Stimulated activated naive CD8-positive, alpha-beta T cell treated with anti-CD3 and anti-CD28 coated beads, Interleukin-15, amount 100 ng/mL, for 72 hours (primary cell): ENCODE measurements at regions not wholly inside any gene's neighbourhood (a gene's known extent, or its start where the extent isn't known, plus 50 kb on each side); places are given as distances from the start of the nearest gene placed in this dataset.

Experiments
- ATAC-seq: fragments of 150-1000 bp; cut with Tn5 transposase; 2 replicates; pipeline ENCODE4 v1.10.0; 2021; ENCODE audit warnings: mild to moderate bottlenecking, moderate library complexity
- DNase-seq, 2 donors: peaks; one replicate each; pipeline ENCODE4 v3.0.0; 2021 to 2022
- H3K27ac Mint-ChIP-seq, 2 donors: one replicate each; pipeline ENCODE4 v1.8.0; 2022; ENCODE audit warnings: mild to moderate bottlenecking in 2 of 2, mixed read lengths in 2 of 2, moderate library complexity in 2 of 2
- H3K27me3 Mint-ChIP-seq: one replicate; pipeline ENCODE4 v1.8.0; 2022; ENCODE audit warnings: mixed read lengths
- H3K4me1 Mint-ChIP-seq: one replicate; pipeline ENCODE4 v1.8.0; 2022; ENCODE audit warnings: mild to moderate bottlenecking, mixed read lengths
- H3K4me3 Mint-ChIP-seq, 2 donors: one replicate each; pipeline ENCODE4 v1.8.0; 2022; ENCODE audit warnings: mild to moderate bottlenecking in 2 of 2, mixed read lengths in 2 of 2, moderate library complexity in 1 of 2
- H3K9me3 Mint-ChIP-seq, 2 donors: one replicate each; pipeline ENCODE4 v1.8.0; 2022; ENCODE audit warnings: mixed read lengths in 2 of 2

DNA sequence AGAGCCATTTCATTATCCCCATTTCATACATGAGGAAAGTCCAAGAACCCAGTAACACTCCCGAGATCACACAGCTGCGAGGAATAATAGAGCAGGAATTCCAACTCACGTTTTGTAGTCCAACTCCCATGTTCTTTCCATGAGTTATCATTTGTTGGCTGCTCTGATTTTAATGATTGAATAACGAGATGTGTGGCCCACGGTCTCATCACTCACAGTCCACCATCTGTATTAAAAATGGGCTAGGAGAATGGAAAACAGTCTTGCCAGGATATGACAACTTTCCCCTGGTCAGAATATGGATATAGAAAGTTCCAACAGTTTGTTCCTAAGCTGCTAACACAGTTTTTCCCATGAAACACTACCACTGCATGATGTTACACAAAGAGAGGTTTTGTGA, 147.5 kb downstream of the METTL4 start:
- Mint-ChIP-seq H3K4me3 (no peak overlapping the region), H3K27me3 (no peaks in the 10 kb centered on the region), H3K9me3 (no peaks in the 10 kb centered on the region), H3K27ac (no peak overlapping the region), H3K4me1 (no peaks in the 10 kb centered on the region)
- DNase-seq (no peak), ATAC-seq (no peak)

DNA sequence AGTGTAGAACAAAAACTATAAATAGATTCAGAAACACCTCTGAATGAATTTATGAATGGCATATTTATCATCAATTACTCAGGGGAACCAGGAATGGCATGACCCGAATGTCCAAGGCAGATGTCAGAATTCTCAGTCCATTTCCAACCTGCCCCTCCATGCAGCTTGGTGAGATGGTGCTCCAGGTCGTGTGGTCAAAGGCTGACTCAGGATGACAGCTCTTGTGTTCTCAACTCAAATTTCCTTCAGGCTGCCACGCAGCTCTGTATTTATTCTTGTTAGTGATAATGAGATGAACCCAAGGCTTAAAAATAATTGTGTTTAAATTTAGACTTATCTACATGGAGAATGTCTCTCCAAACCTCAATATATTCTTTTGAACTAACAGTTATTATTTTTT, 146.9 kb downstream of the METTL4 start:
- Mint-ChIP-seq H3K27me3 (no peaks in the 10 kb centered on the region), H3K4me3 (no peak overlapping the region), H3K4me1 (no peaks in the 10 kb centered on the region), H3K9me3 (no peaks in the 10 kb centered on the region), H3K27ac (no peak overlapping the region)
- ATAC-seq (no peak), DNase-seq (no peak)

DNA sequence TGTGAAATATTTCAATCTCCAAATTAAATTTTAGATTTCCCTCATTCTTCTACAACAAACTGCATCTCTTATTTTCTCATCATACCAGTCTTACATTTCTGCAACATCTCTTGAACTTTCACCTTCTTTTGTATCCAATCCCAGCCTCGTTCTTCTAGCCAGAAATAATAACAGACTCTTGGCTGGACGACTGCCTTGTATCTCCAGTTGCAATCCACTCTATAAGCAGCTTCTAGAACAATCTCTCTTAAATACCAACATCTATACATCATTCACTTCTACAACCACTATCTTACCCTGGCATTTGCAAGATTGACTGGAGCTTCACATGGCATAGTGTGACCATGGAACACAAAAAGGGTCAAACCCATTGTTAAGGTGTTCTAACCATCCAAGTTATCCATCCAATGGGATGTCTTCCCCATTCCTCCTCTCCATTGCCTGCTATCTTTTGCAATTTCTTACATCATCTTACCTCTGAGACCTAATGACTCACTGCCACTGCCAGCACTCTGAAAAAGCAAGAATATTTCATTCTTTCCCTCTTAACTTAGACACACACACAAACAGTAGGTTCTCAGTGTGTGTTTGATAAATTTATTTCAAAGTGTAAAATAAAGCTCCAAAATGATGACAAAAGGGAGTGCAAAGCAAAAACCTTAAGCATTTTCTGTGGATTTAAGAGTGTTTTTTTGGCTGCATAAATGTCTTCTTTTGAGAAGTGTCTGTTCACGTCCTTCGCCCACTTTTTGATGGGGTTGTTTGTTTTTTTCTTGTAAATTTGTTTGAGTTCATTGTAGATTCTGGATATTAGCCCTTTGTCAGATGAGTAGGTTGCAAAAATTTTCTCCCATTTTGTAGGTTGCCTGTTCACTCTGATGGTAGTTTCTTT, 145.6 kb downstream of the METTL4 start:
- DNase-seq (no peak), ATAC-seq (no peak)
- H3K27ac Mint-ChIP-seq: no peak overlapping the region
- no peaks in the 10 kb centered on the region for H3K27me3 Mint-ChIP-seq
- H3K4me1 Mint-ChIP-seq: no peaks in the 10 kb centered on the region
- peaks cover 0 to 8% of the 10 kb centered on the region in 2 donors for H3K9me3 Mint-ChIP-seq
- H3K4me3 Mint-ChIP-seq: no peak overlapping the region

DNA sequence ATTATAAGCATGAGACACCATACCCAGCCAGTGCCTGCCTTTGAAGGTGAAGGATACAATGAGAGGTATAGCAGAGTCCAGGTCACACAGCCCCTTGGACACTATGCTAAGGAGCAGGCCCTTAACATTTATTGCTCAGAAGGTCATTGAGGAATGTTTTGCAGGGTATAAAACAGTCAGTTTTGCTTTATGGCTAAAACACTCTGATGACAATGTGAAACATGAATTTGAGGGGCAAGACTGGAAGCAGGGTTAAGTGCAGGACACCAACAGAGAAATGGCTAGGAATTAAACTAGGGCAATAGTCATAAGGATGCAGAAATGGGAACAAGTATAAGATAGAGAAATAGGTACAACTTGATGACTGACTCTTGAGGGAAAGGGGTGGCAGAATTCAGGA, 141.1 kb downstream of the METTL4 start:
- Mint-ChIP-seq H3K4me1 (no peaks in the 10 kb centered on the region), H3K9me3 (peaks cover 0 to 8% of the 10 kb centered on the region in 2 donors), H3K27me3 (peaks cover 2% of the 10 kb centered on the region), H3K27ac (no peak overlapping the region), H3K4me3 (no peak overlapping the region)
- no peak for DNase-seq
- ATAC-seq: no peak

- no peak overlapping the region for H3K27ac Mint-ChIP-seq
- ATAC-seq: no peak
- peaks cover 0 to 8% of the 10 kb centered on the region in 2 donors for H3K9me3 Mint-ChIP-seq
- H3K4me3 Mint-ChIP-seq: no peak overlapping the region
- DNase-seq: no peak
- no peaks in the 10 kb centered on the region for H3K4me1 Mint-ChIP-seq
- H3K27me3 Mint-ChIP-seq: peaks cover 11% of the 10 kb centered on the region
These were observed 139.5 kb downstream of the METTL4 start for GRCh38 chr18:2431806-2432205.

- H3K4me1 Mint-ChIP-seq: no peaks in the 10 kb centered on the region
- DNase-seq: no peak
- H3K27me3 Mint-ChIP-seq: peaks cover 11% of the 10 kb centered on the region
- H3K27ac Mint-ChIP-seq: no peak overlapping the region
- no peak overlapping the region for H3K4me3 Mint-ChIP-seq
- no peak for ATAC-seq
- peaks cover 0 to 8% of the 10 kb centered on the region in 2 donors for H3K9me3 Mint-ChIP-seq
These were observed 137.9 kb downstream of the METTL4 start for GRCh38 chr18:2433366-2433765.

DNA sequence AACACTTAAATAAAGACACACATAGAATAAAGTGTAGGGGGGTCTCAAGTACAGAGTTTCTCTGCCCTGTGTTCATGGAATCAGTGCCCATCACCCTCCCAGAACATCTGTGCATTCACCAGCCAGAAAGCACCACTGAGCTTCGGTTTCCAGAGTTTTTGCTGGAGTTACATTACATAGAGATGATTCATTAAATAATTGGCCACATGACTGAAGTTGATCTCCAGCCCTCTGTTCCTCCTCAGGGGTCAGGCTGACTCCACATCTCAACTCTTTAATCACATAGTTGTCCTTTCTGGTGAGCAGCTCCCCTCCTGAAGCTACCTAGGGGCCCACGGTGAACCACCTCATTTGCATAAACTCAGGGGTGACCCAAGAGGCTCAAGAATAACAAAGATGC, 129.8 kb downstream of the METTL4 start:
- no peak for ATAC-seq

GRCh38 chr18:2442006-2442405, 129.3 kb downstream of the METTL4 start:
- no peaks in the 10 kb centered on the region for H3K4me1 Mint-ChIP-seq
- no peaks in the 10 kb centered on the region for H3K27me3 Mint-ChIP-seq
- DNase-seq (no peak), ATAC-seq (no peak)
- H3K27ac Mint-ChIP-seq: no peak overlapping the region
- H3K9me3 Mint-ChIP-seq: no peaks in the 10 kb centered on the region
- no peak overlapping the region for H3K4me3 Mint-ChIP-seq

More for the DNA sequence above, 129.8 kb downstream of the METTL4 start:
- Mint-ChIP-seq H3K9me3 (no peaks in the 10 kb centered on the region), H3K4me1 (no peaks in the 10 kb centered on the region), H3K27ac (no peak overlapping the region), H3K27me3 (no peaks in the 10 kb centered on the region), H3K4me3 (no peak overlapping the region)
- no peak for DNase-seq

GRCh38 chr18:2442726-2443275, 128.5 kb downstream of the METTL4 start:
- DNase-seq: no peak
- H3K4me3 Mint-ChIP-seq: no peak overlapping the region
- ATAC-seq: no peak
- H3K9me3 Mint-ChIP-seq: no peaks in the 10 kb centered on the region
- H3K27me3 Mint-ChIP-seq: no peaks in the 10 kb centered on the region
- no peak overlapping the region for H3K27ac Mint-ChIP-seq
- no peaks in the 10 kb centered on the region for H3K4me1 Mint-ChIP-seq

GRCh38 chr18:2444201-2444875, 127.0 kb downstream of the METTL4 start:
- no peak overlapping the region for H3K27ac Mint-ChIP-seq
- H3K4me3 Mint-ChIP-seq: no peak overlapping the region

DNA sequence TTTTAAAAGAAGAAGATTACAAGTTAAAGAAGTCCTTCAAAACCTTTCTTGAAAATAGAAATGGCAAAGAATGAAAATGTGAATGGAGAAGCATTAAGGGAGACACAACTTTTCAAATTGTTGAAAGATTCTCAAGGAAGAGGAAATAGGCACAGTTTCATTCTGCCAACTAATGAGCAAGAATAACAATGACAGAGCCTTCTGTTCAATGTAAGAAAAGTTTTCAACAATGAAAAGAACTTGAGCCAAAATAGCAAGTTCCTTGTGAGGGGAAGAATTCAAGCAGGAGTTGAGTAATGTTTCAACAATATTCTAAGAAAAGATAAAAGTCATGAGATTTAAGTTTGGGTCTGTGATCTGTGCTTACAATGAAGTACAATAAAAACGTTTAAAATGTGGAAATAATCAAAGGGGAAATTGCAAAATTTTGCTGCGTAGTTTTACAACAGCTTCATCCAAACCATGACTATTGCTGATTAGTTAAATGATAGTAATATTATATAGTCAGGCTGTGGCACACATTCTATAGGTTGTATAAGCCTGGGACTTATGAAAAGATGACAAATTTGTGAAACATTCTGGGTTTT, 122.6 kb downstream of the METTL4 start:
- Mint-ChIP-seq H3K4me1 (no peaks in the 10 kb centered on the region), H3K27ac (no peak overlapping the region), H3K27me3 (no peaks in the 10 kb centered on the region), H3K4me3 (no peak overlapping the region), H3K9me3 (no peaks in the 10 kb centered on the region)
- DNase-seq (no peak), ATAC-seq (no peak)

More at GRCh38 chr18:2444201-2444875, 127.0 kb downstream of the METTL4 start:
- H3K27me3 Mint-ChIP-seq: no peaks in the 10 kb centered on the region
- no peaks in the 10 kb centered on the region for H3K4me1 Mint-ChIP-seq
- DNase-seq (no peak), ATAC-seq (no peak)
- H3K9me3 Mint-ChIP-seq: no peaks in the 10 kb centered on the region

GRCh38 chr18:2451556-2451955, 119.7 kb downstream of the METTL4 start:
- Mint-ChIP-seq H3K4me1 (no peaks in the 10 kb centered on the region), H3K4me3 (no peak overlapping the region), H3K27ac (no peak overlapping the region), H3K27me3 (no peaks in the 10 kb centered on the region), H3K9me3 (peaks cover 7 to 11% of the 10 kb centered on the region in 2 donors)
- DNase-seq (no peak), ATAC-seq (no peak)

DNA sequence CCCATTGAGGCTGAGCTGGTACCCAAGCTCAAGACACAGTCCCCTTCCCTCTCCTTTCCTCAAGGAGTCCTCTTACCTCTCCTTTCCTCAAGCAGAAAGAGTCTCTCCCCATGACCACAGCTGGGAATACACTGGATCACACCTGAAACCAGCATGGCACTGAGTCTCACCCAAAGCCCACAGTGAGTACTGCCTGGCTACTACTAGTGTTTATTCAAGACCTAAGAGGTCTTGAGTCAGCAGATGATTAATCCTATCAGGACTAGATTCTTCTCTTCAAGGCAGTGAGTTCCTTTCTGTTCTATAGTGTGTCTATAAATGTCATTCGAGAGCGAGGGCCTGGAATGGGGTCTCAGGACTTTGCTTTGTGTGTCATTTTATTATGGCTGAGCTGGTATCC, 111.4 kb downstream of the METTL4 start:
- peaks cover 12% of the 10 kb centered on the region for H3K27me3 Mint-ChIP-seq
- no peak overlapping the region for H3K4me3 Mint-ChIP-seq
- no peaks in the 10 kb centered on the region for H3K4me1 Mint-ChIP-seq
- no peak for DNase-seq
- H3K9me3 Mint-ChIP-seq: peaks cover 12 to 26% of the 10 kb centered on the region in 2 donors
- H3K27ac Mint-ChIP-seq: no peak overlapping the region
- no peak for ATAC-seq

DNA sequence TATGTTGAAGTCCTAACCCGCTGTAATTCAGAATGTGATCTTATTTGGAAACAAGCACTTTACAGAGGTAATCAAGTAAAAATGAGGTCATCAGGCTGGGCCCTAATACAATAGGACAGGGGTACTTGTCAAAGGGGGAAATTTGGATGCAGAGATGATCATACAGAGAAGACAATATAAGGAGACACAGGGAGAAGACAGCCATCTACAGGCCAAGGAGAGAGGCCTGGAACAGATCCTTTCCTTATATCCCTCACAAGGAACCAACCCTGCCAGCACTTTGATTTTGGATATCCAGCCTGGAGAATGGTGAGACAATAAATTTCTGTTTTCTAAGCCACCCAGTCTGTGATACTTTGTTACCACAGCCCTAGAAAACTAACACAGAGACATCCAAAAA, 104.3 kb downstream of the METTL4 start:
- H3K9me3 Mint-ChIP-seq: no peaks in the 10 kb centered on the region
- peaks cover 8% of the 10 kb centered on the region for H3K27me3 Mint-ChIP-seq
- no peak for ATAC-seq
- H3K27ac Mint-ChIP-seq: no peak overlapping the region
- no peaks in the 10 kb centered on the region for H3K4me1 Mint-ChIP-seq
- no peak for DNase-seq
- no peak overlapping the region for H3K4me3 Mint-ChIP-seq

- Mint-ChIP-seq H3K27ac (no peak overlapping the region), H3K9me3 (no peaks in the 10 kb centered on the region), H3K27me3 (peaks cover 8% of the 10 kb centered on the region), H3K4me1 (no peaks in the 10 kb centered on the region), H3K4me3 (no peak overlapping the region)
- no peak for DNase-seq
- ATAC-seq: no peak
These were observed 103.3 kb downstream of the METTL4 start for GRCh38 chr18:2468051-2468450.

GRCh38 chr18:2471523-2471922, 99.8 kb downstream of the METTL4 start:
- no peak overlapping the region for H3K27ac Mint-ChIP-seq

More at GRCh38 chr18:2471523-2471922, 99.8 kb downstream of the METTL4 start:
- no peaks in the 10 kb centered on the region for H3K27me3 Mint-ChIP-seq
- H3K4me1 Mint-ChIP-seq: no peaks in the 10 kb centered on the region
- H3K4me3 Mint-ChIP-seq: no peak overlapping the region
- ATAC-seq (no peak), DNase-seq (no peak)
- H3K9me3 Mint-ChIP-seq: no peaks in the 10 kb centered on the region
